ENCODE measurements at regions not wholly inside any gene's neighbourhood (a gene's known extent, or its start where the extent isn't known, plus 50 kb on each side); places are given as distances from the start of the nearest gene placed in this dataset.

DNA sequence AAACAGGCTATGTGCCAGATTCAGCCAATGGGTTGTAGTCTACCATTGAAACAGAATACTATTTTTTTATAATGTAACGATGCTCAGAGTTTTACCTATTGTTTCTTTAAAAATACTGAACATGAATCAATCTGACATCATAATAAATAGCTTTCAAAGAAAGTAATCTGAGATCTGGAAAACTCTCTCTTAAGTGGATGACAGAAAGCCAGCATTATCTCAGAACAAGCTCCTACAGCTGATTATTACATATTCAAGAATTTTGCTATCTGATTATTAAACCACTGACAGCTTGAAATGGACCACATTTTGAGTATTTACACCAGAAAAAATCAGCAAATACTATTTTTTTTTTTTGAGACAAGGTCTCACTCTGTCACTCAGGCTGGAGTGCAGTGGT is 484.2 kb upstream of the SOX9 start:
- no peak for TF ChIP-seq POLR2A (IDR thresholded peaks at IDR 0.05)
- TF ChIP-seq, protein P1, sequence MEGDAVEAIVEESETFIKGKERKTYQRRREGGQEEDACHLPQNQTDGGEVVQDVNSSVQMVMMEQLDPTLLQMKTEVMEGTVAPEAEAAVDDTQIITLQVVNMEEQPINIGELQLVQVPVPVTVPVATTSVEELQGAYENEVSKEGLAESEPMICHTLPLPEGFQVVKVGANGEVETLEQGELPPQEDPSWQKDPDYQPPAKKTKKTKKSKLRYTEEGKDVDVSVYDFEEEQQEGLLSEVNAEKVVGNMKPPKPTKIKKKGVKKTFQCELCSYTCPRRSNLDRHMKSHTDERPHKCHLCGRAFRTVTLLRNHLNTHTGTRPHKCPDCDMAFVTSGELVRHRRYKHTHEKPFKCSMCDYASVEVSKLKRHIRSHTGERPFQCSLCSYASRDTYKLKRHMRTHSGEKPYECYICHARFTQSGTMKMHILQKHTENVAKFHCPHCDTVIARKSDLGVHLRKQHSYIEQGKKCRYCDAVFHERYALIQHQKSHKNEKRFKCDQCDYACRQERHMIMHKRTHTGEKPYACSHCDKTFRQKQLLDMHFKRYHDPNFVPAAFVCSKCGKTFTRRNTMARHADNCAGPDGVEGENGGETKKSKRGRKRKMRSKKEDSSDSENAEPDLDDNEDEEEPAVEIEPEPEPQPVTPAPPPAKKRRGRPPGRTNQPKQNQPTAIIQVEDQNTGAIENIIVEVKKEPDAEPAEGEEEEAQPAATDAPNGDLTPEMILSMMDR (IDR thresholded peaks at IDR 0.05) = no peak
